ENCODE measurements at regions not wholly inside any gene's neighbourhood (a gene's known extent, or its start where the extent isn't known, plus 50 kb on each side); places are given as distances from the start of the nearest gene placed in this dataset.

DNA sequence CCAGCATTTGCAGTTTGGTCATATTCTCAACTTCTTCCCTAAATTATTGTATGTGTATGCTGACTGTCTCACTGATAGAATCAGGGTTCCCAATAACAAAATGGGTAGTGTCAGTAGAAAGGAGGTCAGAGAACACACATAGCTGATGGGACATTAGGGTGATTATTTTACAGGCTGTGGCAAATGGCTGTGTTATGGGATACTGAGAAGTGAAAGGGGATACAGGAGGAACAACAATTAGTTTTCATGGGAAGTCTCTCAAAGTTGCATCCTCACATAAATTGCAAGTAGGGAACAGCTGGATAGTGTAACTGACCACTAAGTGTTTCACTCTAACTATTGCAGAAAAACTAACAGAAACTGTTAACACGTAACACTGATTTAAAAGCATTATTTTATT lies 1199.3 kb downstream of the PCDH17 start:
- POLR2A ChIA-PET: no interaction called here

DNA sequence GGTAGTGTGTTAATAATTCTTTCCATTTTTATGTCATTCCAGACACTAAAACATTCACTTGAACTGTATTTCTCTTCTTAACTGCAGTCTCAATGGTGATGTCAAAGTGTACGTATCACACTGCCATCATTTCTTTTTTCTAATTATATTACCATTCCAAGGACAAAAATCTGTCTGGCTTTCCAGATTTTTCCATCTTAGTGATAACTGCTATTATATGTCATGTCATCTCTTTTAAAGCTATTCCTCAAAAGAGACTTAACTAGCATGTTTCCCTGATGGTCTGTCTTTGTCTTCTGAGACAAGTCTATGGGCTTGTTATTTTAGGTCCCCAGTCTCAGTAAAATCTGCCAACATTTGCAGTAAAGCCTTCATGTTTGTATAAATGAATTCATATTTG lies 1207.1 kb downstream of the PCDH17 start:
- 100% methylated on average over 1 of the region's 1 CpG for WGBS (ENCODE audit: insufficient coverage)
- Histone ChIP-seq H3K9me3 (ENCODE audit: control extremely low read depth in 1 of 5, control insufficient read depth in 4 of 5, insufficient read depth in 2 of 5, low read depth in 1 of 5, low read length in 4 of 5) (peaks cover 0 to 6% (median under 1%) of the 10 kb centered on the region in 5 experiments), H3K27ac (ENCODE audit: insufficient read depth in 1 of 2, low read depth in 1 of 2, low read length in 2 of 2, poor library complexity in 1 of 2, severe bottlenecking in 2 of 2) (no peak overlapping the region), H3K4me1 (ENCODE audit: control extremely low read depth in 1 of 4, control insufficient read depth in 4 of 4, insufficient read depth in 4 of 4, low read length in 3 of 4) (no peaks in the 10 kb centered on the region), H3K27me3 (replicated peaks in 2 of 5; ENCODE audit: control insufficient read depth in 4 of 5, insufficient read depth in 5 of 5, low read length in 4 of 5) (no peaks in the 10 kb centered on the region), H3K4me3 (ENCODE audit: control insufficient read depth in 1 of 7, extremely low read depth in 1 of 7, insufficient read depth in 4 of 7, low read depth in 2 of 7, low read length in 6 of 7) (no peak overlapping the region), H3K36me3 (ENCODE audit: control insufficient read depth in 4 of 4, insufficient read depth in 4 of 4, low read length in 3 of 4) (no peaks in the 10 kb centered on the region)
- ChIA-PET CTCF (no interaction called here), POLR2A (no interaction called here)
- DNase-seq: no peak

More for the DNA sequence above, 1199.3 kb downstream of the PCDH17 start:
- Histone ChIP-seq H3K27ac (ENCODE audit: insufficient read depth in 1 of 2, low read depth in 1 of 2, low read length in 2 of 2, poor library complexity in 1 of 2, severe bottlenecking in 2 of 2) (no peak overlapping the region), H3K9me3 (ENCODE audit: control extremely low read depth in 1 of 5, control insufficient read depth in 4 of 5, insufficient read depth in 2 of 5, low read depth in 1 of 5, low read length in 4 of 5) (peaks cover 0 to 4% (median 1%) of the 10 kb centered on the region in 5 experiments), H3K36me3 (ENCODE audit: control insufficient read depth in 4 of 4, insufficient read depth in 4 of 4, low read length in 3 of 4) (no peaks in the 10 kb centered on the region), H3K27me3 (replicated peaks in 2 of 5; ENCODE audit: control insufficient read depth in 4 of 5, insufficient read depth in 5 of 5, low read length in 4 of 5) (no peaks in the 10 kb centered on the region), H3K4me1 (ENCODE audit: control extremely low read depth in 1 of 4, control insufficient read depth in 4 of 4, insufficient read depth in 4 of 4, low read length in 3 of 4) (no peaks in the 10 kb centered on the region), H3K4me3 (ENCODE audit: control insufficient read depth in 1 of 7, extremely low read depth in 1 of 7, insufficient read depth in 4 of 7, low read depth in 2 of 7, low read length in 6 of 7) (no peak overlapping the region)
- WGBS (ENCODE audit: insufficient coverage): no CpG with 5 or more reads among the region's 1 CpG
- no peak for DNase-seq
- CTCF ChIA-PET: interaction anchor here (1.4 kb wide), 1 partner anchor 9 kb away, joined by 3 read pairs; no protein-coding TSS in a partner anchor

DNA sequence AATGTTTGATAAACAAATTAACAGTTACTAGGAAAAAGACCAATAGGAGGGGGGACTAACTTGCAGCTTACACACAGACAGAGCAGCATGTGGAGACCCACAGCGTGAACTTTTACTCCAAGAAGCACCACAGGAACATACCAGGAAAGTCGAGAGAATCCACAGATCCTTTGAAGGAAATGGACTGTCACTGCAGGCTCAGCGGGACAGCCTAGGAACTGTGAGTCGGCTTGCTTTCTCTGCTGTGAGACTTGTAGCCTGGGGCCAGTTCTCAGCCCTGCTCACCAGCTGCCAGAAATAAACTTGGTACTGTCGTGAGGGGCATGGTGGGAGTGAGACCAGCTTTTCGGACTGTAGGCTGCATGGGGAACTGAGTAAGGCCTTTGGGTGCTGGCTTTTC lies 1211.5 kb downstream of the PCDH17 start:
- POLR2A ChIA-PET: no interaction called here
- DNase-seq: no peak
- no peak overlapping the region for H3K4me3 ChIP-seq (ENCODE audit: control insufficient read depth in 1 of 7, extremely low read depth in 1 of 7, insufficient read depth in 4 of 7, low read depth in 2 of 7, low read length in 6 of 7)
- peaks cover 0 to 15% (median 2%) of the 10 kb centered on the region in 5 experiments for H3K9me3 ChIP-seq (ENCODE audit: control extremely low read depth in 1 of 5, control insufficient read depth in 4 of 5, insufficient read depth in 2 of 5, low read depth in 1 of 5, low read length in 4 of 5)
- no peaks in the 10 kb centered on the region for H3K27me3 ChIP-seq (replicated peaks in 2 of 5; ENCODE audit: control insufficient read depth in 4 of 5, insufficient read depth in 5 of 5, low read length in 4 of 5)
- H3K4me1 ChIP-seq (ENCODE audit: control extremely low read depth in 1 of 4, control insufficient read depth in 4 of 4, insufficient read depth in 4 of 4, low read length in 3 of 4): no peaks in the 10 kb centered on the region
- 96% methylated on average over 6 of the region's 6 CpGs for WGBS (ENCODE audit: insufficient coverage)
- H3K36me3 ChIP-seq (ENCODE audit: control insufficient read depth in 4 of 4, insufficient read depth in 4 of 4, low read length in 3 of 4): no peaks in the 10 kb centered on the region
- CTCF ChIA-PET: no interaction called here
- no peak overlapping the region for H3K27ac ChIP-seq (ENCODE audit: insufficient read depth in 1 of 2, low read depth in 1 of 2, low read length in 2 of 2, poor library complexity in 1 of 2, severe bottlenecking in 2 of 2)

DNA sequence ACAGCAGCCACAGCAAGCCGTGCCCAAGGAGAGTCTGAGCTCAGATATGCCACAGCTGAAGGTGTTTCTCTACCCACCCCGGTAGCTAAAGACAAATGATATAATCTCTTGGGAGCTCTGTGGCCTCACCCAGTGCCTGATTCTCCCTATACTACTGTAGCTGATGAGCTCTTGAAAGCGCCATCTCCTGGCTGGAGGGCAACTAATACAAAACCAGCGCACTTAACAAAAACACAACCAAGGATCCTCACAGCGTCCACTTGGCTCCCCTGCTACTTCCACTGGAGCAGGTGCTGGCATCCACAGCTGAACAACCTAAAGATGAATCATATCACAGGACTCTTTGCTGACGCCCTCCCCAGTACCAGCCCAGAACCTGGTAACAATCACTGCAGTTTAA lies 1212.0 kb downstream of the PCDH17 start:
- Histone ChIP-seq H3K36me3 (ENCODE audit: control insufficient read depth in 4 of 4, insufficient read depth in 4 of 4, low read length in 3 of 4) (no peaks in the 10 kb centered on the region), H3K4me1 (ENCODE audit: control extremely low read depth in 1 of 4, control insufficient read depth in 4 of 4, insufficient read depth in 4 of 4, low read length in 3 of 4) (no peaks in the 10 kb centered on the region), H3K9me3 (ENCODE audit: control extremely low read depth in 1 of 5, control insufficient read depth in 4 of 5, insufficient read depth in 2 of 5, low read depth in 1 of 5, low read length in 4 of 5) (peaks cover 0 to 15% (median 2%) of the 10 kb centered on the region in 5 experiments), H3K27ac (ENCODE audit: insufficient read depth in 1 of 2, low read depth in 1 of 2, low read length in 2 of 2, poor library complexity in 1 of 2, severe bottlenecking in 2 of 2) (no peak overlapping the region), H3K27me3 (replicated peaks in 2 of 5; ENCODE audit: control insufficient read depth in 4 of 5, insufficient read depth in 5 of 5, low read length in 4 of 5) (no peaks in the 10 kb centered on the region), H3K4me3 (ENCODE audit: control insufficient read depth in 1 of 7, extremely low read depth in 1 of 7, insufficient read depth in 4 of 7, low read depth in 2 of 7, low read length in 6 of 7) (no peak overlapping the region)
- WGBS (ENCODE audit: insufficient coverage): 91% methylated on average over 3 of the region's 6 CpGs
- ChIA-PET CTCF (no interaction called here), POLR2A (no interaction called here)
- DNase-seq: no peak

DNA sequence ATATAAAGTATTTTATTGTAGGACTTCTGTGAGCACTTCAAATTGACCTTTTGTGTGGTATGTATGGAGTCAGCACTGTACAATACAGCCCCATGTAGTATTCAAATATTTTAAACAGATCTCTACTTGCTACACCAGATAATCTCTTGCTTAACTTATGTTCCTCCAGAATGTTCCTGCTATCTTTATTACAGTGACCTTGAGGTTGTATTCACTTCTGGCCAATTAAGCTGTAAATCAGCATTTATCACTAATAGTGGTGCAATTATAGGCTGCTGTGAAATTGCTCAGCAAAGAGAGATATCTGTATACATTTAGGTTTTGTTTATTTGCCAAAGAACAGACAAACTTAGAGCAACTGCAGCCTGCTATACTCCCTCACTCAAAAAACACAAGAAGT lies 1218.6 kb downstream of the PCDH17 start:
- Histone ChIP-seq H3K27me3 (replicated peaks in 2 of 5; ENCODE audit: control insufficient read depth in 4 of 5, insufficient read depth in 5 of 5, low read length in 4 of 5) (no peaks in the 10 kb centered on the region), H3K4me1 (ENCODE audit: control extremely low read depth in 1 of 4, control insufficient read depth in 4 of 4, insufficient read depth in 4 of 4, low read length in 3 of 4) (no peaks in the 10 kb centered on the region), H3K9me3 (ENCODE audit: control extremely low read depth in 1 of 5, control insufficient read depth in 4 of 5, insufficient read depth in 2 of 5, low read depth in 1 of 5, low read length in 4 of 5) (peaks cover 0 to 3% (median 0%) of the 10 kb centered on the region in 5 experiments), H3K4me3 (ENCODE audit: control insufficient read depth in 1 of 7, extremely low read depth in 1 of 7, insufficient read depth in 4 of 7, low read depth in 2 of 7, low read length in 6 of 7) (no peak overlapping the region), H3K27ac (ENCODE audit: insufficient read depth in 1 of 2, low read depth in 1 of 2, low read length in 2 of 2, poor library complexity in 1 of 2, severe bottlenecking in 2 of 2) (no peak overlapping the region), H3K36me3 (ENCODE audit: control insufficient read depth in 4 of 4, insufficient read depth in 4 of 4, low read length in 3 of 4) (no peaks in the 10 kb centered on the region)
- ChIA-PET POLR2A (no interaction called here), CTCF (no interaction called here)
- no peak for DNase-seq

DNA sequence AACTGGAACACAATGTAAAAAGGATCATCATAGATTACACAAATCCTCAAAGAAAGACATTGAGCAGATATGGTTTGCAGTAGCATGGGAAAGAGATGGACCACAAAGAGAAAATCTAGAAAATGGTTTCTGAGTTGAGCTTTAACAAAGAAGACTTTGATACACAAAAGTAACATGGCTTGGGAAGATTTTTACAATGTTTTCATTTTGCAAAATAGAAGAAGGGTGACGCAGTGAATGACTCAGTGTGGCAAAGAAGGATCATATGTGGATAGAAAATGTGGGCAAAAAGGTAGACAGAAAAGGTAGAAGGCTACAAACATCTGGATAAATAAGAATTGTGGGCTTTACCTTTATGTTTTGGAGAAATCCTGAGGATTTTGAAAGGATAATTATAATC lies 1220.5 kb downstream of the PCDH17 start:
- H3K27ac ChIP-seq (ENCODE audit: insufficient read depth in 1 of 2, low read depth in 1 of 2, low read length in 2 of 2, poor library complexity in 1 of 2, severe bottlenecking in 2 of 2): no peak overlapping the region
- CTCF ChIA-PET: no interaction called here
- POLR2A ChIA-PET: no interaction called here
- peaks cover 0 to 3% (median 0%) of the 10 kb centered on the region in 5 experiments for H3K27me3 ChIP-seq (replicated peaks in 2 of 5; ENCODE audit: control insufficient read depth in 4 of 5, insufficient read depth in 5 of 5, low read length in 4 of 5)
- H3K36me3 ChIP-seq (ENCODE audit: control insufficient read depth in 4 of 4, insufficient read depth in 4 of 4, low read length in 3 of 4): no peaks in the 10 kb centered on the region
- no peaks in the 10 kb centered on the region for H3K4me1 ChIP-seq (ENCODE audit: control extremely low read depth in 1 of 4, control insufficient read depth in 4 of 4, insufficient read depth in 4 of 4, low read length in 3 of 4)
- WGBS (ENCODE audit: insufficient coverage): 0% methylated on average over 1 of the region's 1 CpG
- no peaks in the 10 kb centered on the region for H3K9me3 ChIP-seq (ENCODE audit: control extremely low read depth in 1 of 5, control insufficient read depth in 4 of 5, insufficient read depth in 2 of 5, low read depth in 1 of 5, low read length in 4 of 5)
- no peak for DNase-seq
- H3K4me3 ChIP-seq (ENCODE audit: control insufficient read depth in 1 of 7, extremely low read depth in 1 of 7, insufficient read depth in 4 of 7, low read depth in 2 of 7, low read length in 6 of 7): no peak overlapping the region

DNA sequence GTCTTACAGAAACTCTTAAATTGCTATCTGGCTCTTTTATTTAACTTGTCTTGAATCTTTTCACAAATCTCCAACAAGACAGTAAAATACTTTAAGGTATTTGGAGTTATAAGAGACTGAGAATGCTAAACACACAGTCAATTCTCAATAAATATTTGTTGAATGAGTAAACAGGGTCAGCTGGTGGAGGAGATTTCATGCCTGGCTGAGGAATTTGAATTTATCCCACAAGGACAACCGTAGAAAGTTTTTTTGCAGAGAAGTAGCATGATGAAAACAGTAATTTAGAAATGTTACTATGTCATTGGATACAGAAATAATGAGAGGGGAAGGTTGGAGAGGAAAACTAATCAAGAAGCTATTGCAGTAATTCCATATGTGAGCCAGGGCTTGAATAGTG lies 1223.7 kb downstream of the PCDH17 start:
- no peaks in the 10 kb centered on the region for H3K4me1 ChIP-seq (ENCODE audit: control extremely low read depth in 1 of 4, control insufficient read depth in 4 of 4, insufficient read depth in 4 of 4, low read length in 3 of 4)
- ChIA-PET POLR2A (no interaction called here), CTCF (no interaction called here)
- H3K27ac ChIP-seq (ENCODE audit: insufficient read depth in 1 of 2, low read depth in 1 of 2, low read length in 2 of 2, poor library complexity in 1 of 2, severe bottlenecking in 2 of 2): no peak overlapping the region
- H3K36me3 ChIP-seq (ENCODE audit: control insufficient read depth in 4 of 4, insufficient read depth in 4 of 4, low read length in 3 of 4): no peaks in the 10 kb centered on the region
- H3K4me3 ChIP-seq (ENCODE audit: control insufficient read depth in 1 of 7, extremely low read depth in 1 of 7, insufficient read depth in 4 of 7, low read depth in 2 of 7, low read length in 6 of 7): no peak overlapping the region
- H3K9me3 ChIP-seq (ENCODE audit: control extremely low read depth in 1 of 5, control insufficient read depth in 4 of 5, insufficient read depth in 2 of 5, low read depth in 1 of 5, low read length in 4 of 5): peaks cover 0 to 10% (median 0%) of the 10 kb centered on the region in 5 experiments
- H3K27me3 ChIP-seq (replicated peaks in 2 of 5; ENCODE audit: control insufficient read depth in 4 of 5, insufficient read depth in 5 of 5, low read length in 4 of 5): peaks cover 0 to 12% (median 2%) of the 10 kb centered on the region in 5 experiments
- 100% methylated on average over 1 of the region's 1 CpG for WGBS (ENCODE audit: insufficient coverage)
- no peak for DNase-seq
